ENCODE measurements at regions not wholly inside any gene's neighbourhood (a gene's known extent, or its start where the extent isn't known, plus 50 kb on each side); places are given as distances from the start of the nearest gene placed in this dataset.

DNA sequence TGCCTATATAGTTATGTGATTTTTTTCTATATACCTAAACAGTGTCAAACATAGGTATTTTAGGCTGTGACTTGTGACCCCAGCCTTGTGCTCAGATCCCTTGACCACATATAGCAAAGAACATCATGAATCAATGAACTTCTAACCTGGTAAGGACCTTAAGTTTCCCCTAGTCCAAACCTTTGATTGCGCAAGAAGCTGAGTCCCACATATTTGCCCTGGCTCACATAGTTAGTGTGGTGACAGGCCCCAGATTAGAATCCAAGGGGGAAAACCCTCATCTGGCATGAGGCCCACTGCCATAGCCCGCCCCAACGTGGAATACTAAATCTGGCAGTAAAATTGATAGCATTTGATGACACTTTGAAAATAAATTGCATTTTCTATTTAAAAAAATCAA lies 171.8 kb downstream of the MZT1 start:
- TF ChIP-seq SPI1 (IDR thresholded peaks at IDR 0.05; ENCODE audit: borderline replicate concordance, low read depth) (no peak), CTCF (IDR thresholded peaks at IDR 0.05; ENCODE audit: insufficient read depth, low read length) (no peak)
